Smooth muscle cell (in vitro differentiated cells): ENCODE measurements at regions not wholly inside any gene's neighbourhood (a gene's known extent, or its start where the extent isn't known, plus 50 kb on each side); places are given as distances from the start of the nearest gene placed in this dataset.

Source experiments
- DNase-seq: peaks from one replicate; lab custom pipeline; 2025; ENCODE audit not compliant: unreplicated experiment; lab: John Stamatoyannopoulos, UW
- H2AFZ ChIP-seq: fragments of 200-600 bp; sonication (generic); 2 replicates; pipeline ENCODE4 v1.6.0; 2016; ENCODE audit warnings: antibody characterized with exemption, low read depth, mild to moderate bottlenecking
- H3F3A ChIP-seq: fragments of 200-600 bp; sonication (generic); 2 replicates; pipeline ENCODE4 v1.6.0; 2017; ENCODE audit warnings: antibody characterized with exemption, low read depth
- H3K27ac ChIP-seq: fragments of 200-600 bp; sonication (generic); 2 replicates; pipeline ENCODE4 v1.5.1; 2016; ENCODE audit warnings: low read depth, mild to moderate bottlenecking
- H3K27me3 ChIP-seq: fragments of 200-600 bp; sonication (generic); 2 replicates; pipeline ENCODE4 v1.6.1; 2016; ENCODE audit warnings: low read depth, mild to moderate bottlenecking
- H3K36me3 ChIP-seq: fragments of 200-600 bp; sonication (generic); 2 replicates; pipeline ENCODE4 v1.5.1; 2016; ENCODE audit warnings: low read depth
- H3K4me1 ChIP-seq: fragments of 200-600 bp; sonication (generic); 2 replicates; pipeline ENCODE4 v1.5.1; 2016; ENCODE audit warnings: low read depth
- H3K4me2 ChIP-seq: fragments of 200-600 bp; sonication (generic); 2 replicates; pipeline ENCODE4 v1.6.0; 2016; ENCODE audit warnings: mild to moderate bottlenecking
- H3K4me3 ChIP-seq: fragments of 200-600 bp; sonication (generic); 2 replicates; pipeline ENCODE4 v1.5.1; 2016; ENCODE audit warnings: mild to moderate bottlenecking
- H3K79me2 ChIP-seq: fragments of 200-600 bp; sonication (generic); 2 replicates; pipeline ENCODE4 v1.6.0; 2016; ENCODE audit warnings: low read depth, mild to moderate bottlenecking
- H3K9ac ChIP-seq: fragments of 200-600 bp; sonication (generic); 2 replicates; pipeline ENCODE4 v1.6.0; 2016; ENCODE audit warnings: low read depth
- H3K9me3 ChIP-seq: fragments of 200-600 bp; sonication (generic); replicated peaks from 2 replicates; pipeline ENCODE4 v1.5.1; 2016; ENCODE audit warnings: low read depth
- H4K20me1 ChIP-seq: fragments of 200-600 bp; sonication (generic); 2 replicates; pipeline ENCODE4 v1.6.0; 2016; ENCODE audit warnings: low read depth
- CTCF ChIP-seq: fragments of 200-600 bp; sonication (generic); IDR thresholded peaks from 2 replicates; pipeline ENCODE4 v1.5.1; 2017; ENCODE audit warnings: borderline replicate concordance, mild to moderate bottlenecking, antibody characterized with exemption; ENCODE audit not compliant: insufficient read depth, poor library complexity, severe bottlenecking
- WGBS: methylation state at CpG from one replicate; pipeline ENCODE4 v1.1.7; 2016; ENCODE audit warnings: low lambda C conversion rate; 5-methylcytosine and 5-hydroxymethylcytosine counted together

GRCh38 chr11:26777372-26777808 is 55.5 kb upstream of the SLC5A12 start:
- Histone ChIP-seq H4K20me1 (no peaks in the 10 kb centered on the region), H3K9me3 (no peaks in the 10 kb centered on the region), H3K27me3 (no peaks in the 10 kb centered on the region), H3K9ac (no peak overlapping the region), H3K4me2 (peak overlapping the region; percentile 55), H3K36me3 (no peaks in the 10 kb centered on the region), H3K79me2 (no peaks in the 10 kb centered on the region), H3F3A (no peaks in the 10 kb centered on the region), H3K27ac (peak overlapping the region; percentile 39), H3K4me1 (peaks cover 6% of the 10 kb centered on the region), H2AFZ (no peak overlapping the region), H3K4me3 (no peak overlapping the region)
- WGBS = 60% methylated on average over 5 of the region's 5 CpGs
- no peak for DNase-seq
- no peak for TF ChIP-seq CTCF

GRCh38 chr11:26778000-26778757 is 56.3 kb upstream of the SLC5A12 start:
- no peak for DNase-seq
- H2AFZ ChIP-seq = no peak overlapping the region
- no peak for TF ChIP-seq CTCF
- no peaks in the 10 kb centered on the region for H3K27me3 ChIP-seq
- no peak overlapping the region for H3K4me3 ChIP-seq
- 64% methylated on average over 8 of the region's 8 CpGs for WGBS
- no peak overlapping the region for H3K9ac ChIP-seq
- H3K4me2 ChIP-seq = peak overlapping the region; percentile 55
- peak overlapping the region; percentile 39 for H3K27ac ChIP-seq
- H3F3A ChIP-seq = no peaks in the 10 kb centered on the region
- no peaks in the 10 kb centered on the region for H4K20me1 ChIP-seq
- no peaks in the 10 kb centered on the region for H3K9me3 ChIP-seq
- H3K79me2 ChIP-seq = no peaks in the 10 kb centered on the region
- no peaks in the 10 kb centered on the region for H3K36me3 ChIP-seq
- peaks cover 6% of the 10 kb centered on the region for H3K4me1 ChIP-seq

- 82% methylated on average over 4 of the region's 4 CpGs for WGBS
- Histone ChIP-seq H3K4me3 (no peak overlapping the region), H3K36me3 (no peaks in the 10 kb centered on the region), H3K27ac (no peak overlapping the region), H4K20me1 (no peaks in the 10 kb centered on the region), H3K9ac (no peak overlapping the region), H3K9me3 (peaks cover 2% of the 10 kb centered on the region), H3K4me2 (no peak overlapping the region), H3K79me2 (no peaks in the 10 kb centered on the region), H2AFZ (no peak overlapping the region), H3F3A (no peaks in the 10 kb centered on the region), H3K27me3 (no peaks in the 10 kb centered on the region), H3K4me1 (peaks cover 6% of the 10 kb centered on the region)
- no peak for TF ChIP-seq CTCF
- DNase-seq = no peak
Observed at GRCh38 chr11:26779074-26779865, 57.4 kb upstream of the SLC5A12 start.
